ENCODE measurements at regions not wholly inside any gene's neighbourhood (a gene's known extent, or its start where the extent isn't known, plus 50 kb on each side); places are given as distances from the start of the nearest gene placed in this dataset.

- H3K4me3 ChIP-seq (ENCODE audit: low read depth, low read length) = no peak overlapping the region
- TF ChIP-seq CTCF (IDR thresholded peaks at IDR 0.05; ENCODE audit: insufficient read depth, low read length) = no peak
- DNase-seq (ENCODE audit: low read depth) = no peak
These were observed 139.7 kb downstream of the SLITRK6 start for GRCh38 chr13:85659493-85659892.

GRCh38 chr13:85657942-85658341, 141.3 kb downstream of the SLITRK6 start:
- no peak for DNase-seq (ENCODE audit: low read depth)
- no peak for TF ChIP-seq CTCF (IDR thresholded peaks at IDR 0.05; ENCODE audit: insufficient read depth, low read length)
- H3K4me3 ChIP-seq (ENCODE audit: low read depth, low read length) = no peak overlapping the region

GRCh38 chr13:85655040-85655439, 144.2 kb downstream of the SLITRK6 start:
- no peak for TF ChIP-seq CTCF (IDR thresholded peaks at IDR 0.05; ENCODE audit: insufficient read depth, low read length)
- DNase-seq (ENCODE audit: low read depth) = no peak
- H3K4me3 ChIP-seq (ENCODE audit: low read depth, low read length) = no peak overlapping the region

- no peak for TF ChIP-seq CTCF (IDR thresholded peaks at IDR 0.05; ENCODE audit: insufficient read depth, low read length)
- no peak for DNase-seq (ENCODE audit: low read depth)
- no peak overlapping the region for H3K4me3 ChIP-seq (ENCODE audit: low read depth, low read length)
These were observed 145.0 kb downstream of the SLITRK6 start for GRCh38 chr13:85654227-85654626.

GRCh38 chr13:85653681-85654080, 145.5 kb downstream of the SLITRK6 start:
- DNase-seq (ENCODE audit: low read depth) = no peak
- TF ChIP-seq CTCF (IDR thresholded peaks at IDR 0.05; ENCODE audit: insufficient read depth, low read length) = no peak
- H3K4me3 ChIP-seq (ENCODE audit: low read depth, low read length) = no peak overlapping the region

- no peak overlapping the region for H3K4me3 ChIP-seq (ENCODE audit: low read depth, low read length)
- TF ChIP-seq CTCF (IDR thresholded peaks at IDR 0.05; ENCODE audit: insufficient read depth, low read length) = no peak
- no peak for DNase-seq (ENCODE audit: low read depth)
These were observed 146.7 kb downstream of the SLITRK6 start for GRCh38 chr13:85652491-85652890.

GRCh38 chr13:85651440-85651839, 147.8 kb downstream of the SLITRK6 start:
- DNase-seq (ENCODE audit: low read depth) = no peak
- no peak for TF ChIP-seq CTCF (IDR thresholded peaks at IDR 0.05; ENCODE audit: insufficient read depth, low read length)
- no peak overlapping the region for H3K4me3 ChIP-seq (ENCODE audit: low read depth, low read length)

All from fibroblast of the aortic adventitia (primary cell).